Endothelial cell (in vitro differentiated cells): ENCODE measurements at regions not wholly inside any gene's neighbourhood (a gene's known extent, or its start where the extent isn't known, plus 50 kb on each side); places are given as distances from the start of the nearest gene placed in this dataset.

Source experiments
- DNase-seq: peaks from one replicate; pipeline ENCODE4 v3.0.0; 2021; ENCODE audit warnings: low spot score
- H3K27ac Mint-ChIP-seq: one replicate; pipeline ENCODE4 v1.8.0; 2021; ENCODE audit warnings: mixed read lengths, inconsistent platforms; ENCODE audit not compliant: unreplicated experiment
- H3K27me3 Mint-ChIP-seq: one replicate; pipeline ENCODE4 v1.8.0; 2021; ENCODE audit warnings: mild to moderate bottlenecking, moderate library complexity, mixed read lengths, inconsistent platforms; ENCODE audit not compliant: unreplicated experiment
- H3K36me3 Mint-ChIP-seq: one replicate; pipeline ENCODE4 v1.8.0; 2021; ENCODE audit warnings: mild to moderate bottlenecking, low read depth, mixed read lengths, inconsistent platforms; ENCODE audit not compliant: unreplicated experiment
- H3K4me1 Mint-ChIP-seq: one replicate; pipeline ENCODE4 v1.8.0; 2021; ENCODE audit warnings: mild to moderate bottlenecking, mixed read lengths, inconsistent platforms; ENCODE audit not compliant: unreplicated experiment
- H3K4me3 Mint-ChIP-seq: one replicate; pipeline ENCODE4 v1.8.0; 2021; ENCODE audit warnings: mild to moderate bottlenecking, mixed read lengths, inconsistent platforms; ENCODE audit not compliant: unreplicated experiment
- H3K9me3 Mint-ChIP-seq: one replicate; pipeline ENCODE4 v1.8.0; 2021; ENCODE audit warnings: mixed read lengths, inconsistent platforms; ENCODE audit not compliant: unreplicated experiment
- TF ChIP-seq, protein P1 (sequence below): fragments of 200-600 bp; sonication (generic); IDR thresholded peaks from one replicate; pipeline ENCODE4 v1.5.0; 2021; ENCODE audit warnings: antibody characterized with exemption; ENCODE audit not compliant: unreplicated experiment

- peaks cover 8% of the 10 kb centered on the region for H3K36me3 Mint-ChIP-seq
- no peak overlapping the region for H3K27ac Mint-ChIP-seq
- H3K4me3 Mint-ChIP-seq, result no peak overlapping the region
- no peaks in the 10 kb centered on the region for H3K4me1 Mint-ChIP-seq
- DNase-seq, result no peak
- TF ChIP-seq, protein P1, sequence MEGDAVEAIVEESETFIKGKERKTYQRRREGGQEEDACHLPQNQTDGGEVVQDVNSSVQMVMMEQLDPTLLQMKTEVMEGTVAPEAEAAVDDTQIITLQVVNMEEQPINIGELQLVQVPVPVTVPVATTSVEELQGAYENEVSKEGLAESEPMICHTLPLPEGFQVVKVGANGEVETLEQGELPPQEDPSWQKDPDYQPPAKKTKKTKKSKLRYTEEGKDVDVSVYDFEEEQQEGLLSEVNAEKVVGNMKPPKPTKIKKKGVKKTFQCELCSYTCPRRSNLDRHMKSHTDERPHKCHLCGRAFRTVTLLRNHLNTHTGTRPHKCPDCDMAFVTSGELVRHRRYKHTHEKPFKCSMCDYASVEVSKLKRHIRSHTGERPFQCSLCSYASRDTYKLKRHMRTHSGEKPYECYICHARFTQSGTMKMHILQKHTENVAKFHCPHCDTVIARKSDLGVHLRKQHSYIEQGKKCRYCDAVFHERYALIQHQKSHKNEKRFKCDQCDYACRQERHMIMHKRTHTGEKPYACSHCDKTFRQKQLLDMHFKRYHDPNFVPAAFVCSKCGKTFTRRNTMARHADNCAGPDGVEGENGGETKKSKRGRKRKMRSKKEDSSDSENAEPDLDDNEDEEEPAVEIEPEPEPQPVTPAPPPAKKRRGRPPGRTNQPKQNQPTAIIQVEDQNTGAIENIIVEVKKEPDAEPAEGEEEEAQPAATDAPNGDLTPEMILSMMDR, result no peak
- H3K27me3 Mint-ChIP-seq, result peaks cover 2% of the 10 kb centered on the region
- H3K9me3 Mint-ChIP-seq, result no peaks in the 10 kb centered on the region
Observed at GRCh38 chr6:91965872-91966271, 1379.0 kb upstream of the MAP3K7 start.

DNA sequence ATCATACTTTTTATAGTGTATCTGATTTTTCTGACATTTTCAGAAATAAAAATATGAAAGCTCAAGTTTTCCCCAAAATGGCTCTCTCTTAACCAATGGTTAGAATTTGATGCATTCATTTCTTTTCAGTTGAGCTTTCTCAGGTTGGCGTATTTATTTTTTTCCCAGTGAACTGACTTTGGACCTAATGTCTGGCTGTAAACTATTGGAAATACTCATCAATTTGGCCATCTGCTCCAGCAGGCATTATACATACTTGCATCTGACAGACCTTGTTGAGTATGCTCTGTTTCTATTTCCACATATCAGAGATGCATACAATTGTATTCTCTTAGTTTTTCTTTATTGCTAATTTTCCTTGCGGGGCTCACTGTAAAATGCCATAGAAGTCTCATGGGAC lies 1374.8 kb upstream of the MAP3K7 start:
- no peak for DNase-seq
- TF ChIP-seq, protein P1, result no peak
- Mint-ChIP-seq H3K4me1 (no peaks in the 10 kb centered on the region), H3K9me3 (no peaks in the 10 kb centered on the region), H3K27me3 (no peaks in the 10 kb centered on the region), H3K4me3 (no peak overlapping the region), H3K36me3 (peaks cover 8% of the 10 kb centered on the region), H3K27ac (no peak overlapping the region)

DNA sequence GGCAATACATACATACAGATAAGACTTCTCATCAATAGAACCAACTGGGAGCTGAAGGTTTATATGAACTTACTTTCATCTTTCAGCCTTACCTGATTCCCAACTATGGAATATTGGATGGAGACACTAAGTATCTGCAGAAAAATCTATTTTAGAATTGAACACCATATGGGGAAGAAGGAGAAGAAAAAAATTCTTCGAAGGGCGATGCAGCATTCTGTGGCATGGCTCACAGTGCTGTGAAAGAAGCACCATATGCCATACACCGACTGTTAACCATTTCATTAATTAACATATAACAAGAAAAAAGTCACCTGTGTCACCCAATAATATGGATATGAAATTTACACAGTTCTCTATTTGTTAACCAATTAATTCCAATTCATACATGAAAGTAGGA lies 1374.4 kb upstream of the MAP3K7 start:
- no peaks in the 10 kb centered on the region for H3K27me3 Mint-ChIP-seq
- no peaks in the 10 kb centered on the region for H3K9me3 Mint-ChIP-seq
- H3K4me3 Mint-ChIP-seq, result no peak overlapping the region
- DNase-seq, result no peak
- no peaks in the 10 kb centered on the region for H3K4me1 Mint-ChIP-seq
- no peak overlapping the region for H3K27ac Mint-ChIP-seq
- TF ChIP-seq, protein P1, result no peak
- H3K36me3 Mint-ChIP-seq, result peaks cover 4% of the 10 kb centered on the region

DNA sequence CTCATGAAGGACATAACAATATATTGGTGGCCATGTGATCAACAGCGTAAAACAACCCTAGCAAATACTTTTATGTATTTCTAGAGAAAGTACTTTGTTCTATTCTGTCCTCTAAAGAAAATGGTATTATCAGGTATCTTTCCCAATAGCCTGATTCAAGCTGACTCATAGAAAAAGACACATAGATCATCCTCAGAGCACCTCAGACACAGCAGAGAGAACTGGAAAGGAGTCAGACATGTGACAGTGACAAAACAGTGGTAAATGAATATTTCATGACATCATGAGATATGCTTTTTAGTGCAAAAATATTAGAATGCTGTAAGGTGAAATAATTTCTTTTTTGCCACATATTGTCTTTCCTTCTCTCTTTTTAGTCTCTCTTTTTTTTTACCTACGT lies 1355.0 kb upstream of the MAP3K7 start:
- H3K9me3 Mint-ChIP-seq, result no peaks in the 10 kb centered on the region
- no peak overlapping the region for H3K4me3 Mint-ChIP-seq
- DNase-seq, result no peak
- H3K4me1 Mint-ChIP-seq, result no peaks in the 10 kb centered on the region
- TF ChIP-seq, protein P1, result no peak
- H3K36me3 Mint-ChIP-seq, result no peaks in the 10 kb centered on the region
- no peaks in the 10 kb centered on the region for H3K27me3 Mint-ChIP-seq
- no peak overlapping the region for H3K27ac Mint-ChIP-seq

DNA sequence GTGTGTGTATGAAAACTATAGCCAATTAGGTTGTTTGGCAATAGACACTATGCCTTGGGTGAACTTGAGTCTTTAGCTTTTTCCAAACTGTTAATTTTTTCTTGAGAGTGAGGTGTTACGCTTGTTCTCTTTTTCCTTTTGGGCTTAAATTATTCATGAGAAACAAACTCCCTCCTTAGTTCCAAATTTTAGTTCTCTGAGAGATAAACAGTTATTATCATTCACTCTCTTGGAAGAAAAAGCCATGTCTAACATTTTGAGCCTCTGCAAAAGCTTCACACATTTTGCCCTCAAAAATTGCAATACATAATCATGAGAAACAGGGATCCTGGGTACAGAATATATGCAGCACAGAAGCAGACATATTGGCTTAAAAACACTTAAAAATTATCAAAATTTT lies 1353.9 kb upstream of the MAP3K7 start:
- Mint-ChIP-seq H3K27ac (no peak overlapping the region), H3K9me3 (no peaks in the 10 kb centered on the region), H3K36me3 (no peaks in the 10 kb centered on the region), H3K27me3 (no peaks in the 10 kb centered on the region), H3K4me1 (no peaks in the 10 kb centered on the region), H3K4me3 (no peak overlapping the region)
- TF ChIP-seq, protein P1, result no peak
- no peak for DNase-seq
